GM18519 (cell line): ENCODE measurements at regions not wholly inside any gene's neighbourhood (a gene's known extent, or its start where the extent isn't known, plus 50 kb on each side); places are given as distances from the start of the nearest gene placed in this dataset.
"Not testable (repeated sequence)": the region's sequence is repeated elsewhere in the genome, so short reads cannot be mapped to it uniquely, and the experiment has no call there.

Experiments used
- ATAC-seq: cut with Tn5 transposase; IDR thresholded peaks from one replicate; pipeline ENCODE4 v1.9.1; 2021; ENCODE audit warnings: mild to moderate bottlenecking, moderate library complexity; ENCODE audit not compliant: unreplicated experiment, low FRiP score

- no peak for ATAC-seq
These were observed 80.0 kb upstream of the CHST15 start for GRCh38 chr10:124173298-124173900.

- no peak for ATAC-seq
These were observed 79.0 kb upstream of the CHST15 start for GRCh38 chr10:124172181-124172916.

- ATAC-seq: no peak
These were observed 78.2 kb upstream of the CHST15 start for GRCh38 chr10:124171561-124171960.

GRCh38 chr10:124170631-124171030, 77.2 kb upstream of the CHST15 start:
- ATAC-seq: no peak

GRCh38 chr10:124168991-124169802, 75.8 kb upstream of the CHST15 start:
- no peak for ATAC-seq

GRCh38 chr10:124168581-124168980, 75.2 kb upstream of the CHST15 start:
- ATAC-seq: no peak

GRCh38 chr10:124167925-124168324, 74.5 kb upstream of the CHST15 start:
- ATAC-seq: not testable (repeated sequence)

- no peak for ATAC-seq
These were observed 73.2 kb upstream of the CHST15 start for GRCh38 chr10:124166431-124167125.

- ATAC-seq: no peak
These were observed 72.4 kb upstream of the CHST15 start for GRCh38 chr10:124165827-124166226.

- no peak for ATAC-seq
These were observed 71.9 kb upstream of the CHST15 start for GRCh38 chr10:124165311-124165710.

- ATAC-seq: no peak
These were observed 70.9 kb upstream of the CHST15 start for GRCh38 chr10:124164264-124164663.

- ATAC-seq: no peak
These were observed 69.5 kb upstream of the CHST15 start for GRCh38 chr10:124162774-124163354.

- no peak for ATAC-seq
These were observed 68.7 kb upstream of the CHST15 start for GRCh38 chr10:124162136-124162535.

GRCh38 chr10:124161601-124162000, 68.2 kb upstream of the CHST15 start:
- no peak for ATAC-seq

GRCh38 chr10:124160943-124161582, 67.7 kb upstream of the CHST15 start:
- no peak for ATAC-seq

GRCh38 chr10:124160176-124160575, 66.8 kb upstream of the CHST15 start:
- no peak for ATAC-seq

GRCh38 chr10:124159153-124159552, 65.8 kb upstream of the CHST15 start:
- ATAC-seq: no peak

- ATAC-seq: no peak
These were observed 65.2 kb upstream of the CHST15 start for GRCh38 chr10:124158592-124158991.

- no peak for ATAC-seq
These were observed 63.9 kb upstream of the CHST15 start for GRCh38 chr10:124157271-124157681.
